Left forelimb (tissue), 1 donor: ENCODE measurements at regions not wholly inside any gene's neighbourhood (a gene's known extent, or its start where the extent isn't known, plus 50 kb on each side); places are given as distances from the start of the nearest gene placed in this dataset.

ENCODE experiments used
- DNase-seq: peaks from one replicate; pipeline ENCODE4 v3.0.0-alpha.2; 2018; ENCODE audit warnings: low spot score

DNA sequence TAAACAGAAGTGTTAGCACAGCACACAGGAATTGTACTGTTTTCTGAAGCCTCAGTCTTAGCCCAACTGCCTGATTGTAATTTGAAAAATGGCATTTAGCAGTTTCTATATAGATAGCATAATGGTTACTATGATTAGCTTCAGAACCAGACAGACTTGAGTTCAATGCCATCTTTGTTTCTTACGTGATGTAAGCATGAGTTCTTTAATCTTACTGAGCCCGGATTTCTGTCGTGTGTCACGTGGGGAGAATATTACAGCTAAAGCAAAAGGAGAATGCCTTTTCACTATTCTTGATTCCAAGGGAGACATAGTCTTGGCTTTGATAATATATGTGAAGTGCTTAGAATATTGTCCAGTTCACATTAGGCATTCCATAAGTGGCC lies 407.3 kb downstream of the STIM2 start:
- DNase-seq = no peak

DNA sequence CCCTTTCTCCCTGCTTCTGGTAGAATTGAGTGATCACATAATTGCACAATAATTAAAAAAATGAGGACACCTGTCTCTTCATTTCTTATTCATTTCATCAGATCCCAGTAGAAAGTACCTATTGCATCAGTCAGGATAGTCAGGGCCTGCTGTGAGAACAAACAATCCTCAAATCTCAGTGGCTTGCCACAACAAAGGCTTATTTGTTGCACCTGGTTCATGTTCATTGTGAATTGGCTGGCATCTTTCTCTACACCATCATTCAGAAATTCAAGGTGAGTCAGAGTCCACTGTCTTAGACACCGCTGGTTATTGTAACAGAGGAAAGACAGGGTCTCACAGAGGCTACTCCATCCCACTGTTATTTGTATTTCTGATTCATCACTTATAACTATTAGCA lies 409.8 kb downstream of the STIM2 start:
- no peak for DNase-seq

GRCh38 chr4:27271555-27271954 lies 410.9 kb downstream of the STIM2 start:
- no peak for DNase-seq

GRCh38 chr4:27272217-27272616 lies 411.6 kb downstream of the STIM2 start:
- DNase-seq = no peak

GRCh38 chr4:27276307-27277073 lies 415.8 kb downstream of the STIM2 start:
- DNase-seq = no peak

DNA sequence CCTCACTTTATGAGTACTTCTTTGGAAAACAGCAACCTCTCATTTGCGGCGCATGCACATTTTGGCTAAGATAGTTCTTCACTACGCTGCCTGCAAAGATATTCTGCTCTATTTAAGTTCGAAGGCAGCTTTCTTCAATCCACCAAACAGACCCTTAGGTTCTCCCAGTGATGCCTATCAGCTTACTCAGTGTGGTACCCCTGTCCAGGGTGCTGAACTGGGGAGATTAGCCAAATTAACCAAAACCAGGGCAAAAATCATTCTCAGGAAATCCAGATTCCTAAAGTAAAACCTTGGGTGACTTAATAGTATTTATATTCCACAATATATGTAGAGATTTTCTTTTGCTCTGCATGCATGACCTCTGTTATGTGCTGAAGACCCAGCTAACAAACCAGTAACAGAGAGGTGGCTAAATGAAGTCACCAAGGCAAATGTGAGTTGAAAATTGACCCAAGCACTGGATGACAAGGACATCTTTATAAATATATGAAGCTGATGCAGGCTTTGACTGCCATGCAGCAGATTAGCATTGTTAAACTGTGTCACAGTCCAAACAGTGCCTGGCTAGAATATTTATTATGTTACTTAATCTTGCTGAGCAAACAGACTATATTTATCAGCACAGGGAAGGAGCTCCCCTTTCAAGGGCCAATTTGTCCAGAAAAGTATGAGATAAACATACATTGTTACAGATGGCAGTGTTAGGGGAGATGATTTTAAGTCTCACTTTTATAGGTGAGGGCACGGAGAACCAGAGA lies 418.2 kb downstream of the STIM2 start:
- no peak for DNase-seq

GRCh38 chr4:27288496-27288895 lies 427.9 kb downstream of the STIM2 start:
- DNase-seq = no peak

DNA sequence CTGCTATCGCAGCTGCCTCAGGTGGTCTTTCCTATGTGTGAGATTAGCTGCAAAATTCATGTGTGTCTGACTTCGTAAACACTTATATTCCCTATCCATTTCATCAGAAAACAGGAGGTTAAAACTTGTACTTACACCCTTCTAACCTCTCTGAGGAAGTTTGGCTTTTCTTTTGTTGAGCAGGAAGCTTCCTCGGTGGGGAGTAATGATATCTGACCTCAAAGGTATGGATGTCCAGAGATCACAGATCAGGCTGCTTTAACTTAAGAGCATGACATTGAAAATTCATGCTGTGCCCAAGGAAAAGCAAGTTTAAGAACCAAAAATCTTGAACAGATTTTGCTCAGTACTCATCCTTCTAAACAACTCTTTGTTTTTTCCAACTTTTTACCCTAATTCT lies 429.1 kb downstream of the STIM2 start:
- no peak for DNase-seq

DNA sequence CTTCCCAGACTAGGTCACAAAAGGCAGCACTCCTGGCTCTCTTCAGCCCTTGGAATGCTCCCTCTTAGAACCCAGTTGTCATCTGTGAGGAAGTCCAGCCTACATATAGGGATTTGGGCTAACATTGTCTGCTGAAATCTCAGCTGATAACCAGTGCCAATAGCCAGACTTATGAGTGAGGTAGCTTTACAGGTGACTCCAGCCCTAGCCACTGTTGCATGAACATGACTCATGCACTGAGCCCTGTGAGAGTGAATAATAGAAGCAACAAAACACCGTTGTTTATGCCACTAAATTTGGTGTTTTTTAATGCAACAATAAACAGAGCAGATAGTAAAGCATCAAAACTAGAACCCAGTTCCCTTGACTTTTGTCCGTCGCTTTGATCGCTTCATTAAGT lies 433.2 kb downstream of the STIM2 start:
- no peak for DNase-seq

- no peak for DNase-seq
Observed at GRCh38 chr4:27304751-27305150, 444.1 kb downstream of the STIM2 start.

- no peak for DNase-seq
Observed at GRCh38 chr4:27305246-27305645, 444.6 kb downstream of the STIM2 start.

DNA sequence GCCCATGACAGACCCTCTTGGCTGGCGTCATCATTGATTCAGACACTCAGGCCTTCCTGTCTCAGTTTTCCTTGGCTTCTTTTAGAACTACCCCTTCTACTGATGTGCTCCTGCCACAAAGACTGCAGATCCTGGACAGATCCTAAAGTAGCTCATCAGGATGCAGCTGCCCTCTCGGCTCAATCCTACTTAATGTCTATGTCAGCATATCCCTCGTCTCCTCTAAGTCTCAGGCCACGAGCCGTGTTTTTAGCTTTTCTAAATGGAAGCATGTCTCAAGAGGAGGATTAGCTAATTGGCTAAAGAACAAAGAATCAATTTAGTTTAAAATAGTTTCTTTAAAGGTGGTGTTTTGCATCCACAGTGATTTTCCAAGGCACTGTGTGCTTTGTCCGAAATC lies 447.7 kb downstream of the STIM2 start:
- no peak for DNase-seq

GRCh38 chr4:27315625-27316024 lies 455.0 kb downstream of the STIM2 start:
- no peak for DNase-seq

DNA sequence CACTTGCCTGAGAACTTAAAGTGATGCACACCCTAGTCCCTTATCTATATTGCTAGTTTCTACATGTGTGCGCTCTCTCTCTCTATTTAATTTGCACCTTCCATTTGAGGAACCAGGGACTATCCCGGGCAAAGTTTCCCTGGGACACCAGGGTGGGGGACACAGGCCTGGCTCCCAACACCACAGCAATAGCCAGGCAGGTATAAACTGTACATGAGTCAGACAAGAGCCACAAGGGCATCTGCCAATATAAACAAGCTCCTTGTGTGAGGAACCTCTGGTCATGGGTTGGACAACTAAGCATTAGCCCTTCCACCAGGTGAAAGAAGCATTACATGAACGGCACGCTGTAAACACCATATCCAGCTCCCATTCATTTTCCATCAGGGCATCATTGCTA lies 455.5 kb downstream of the STIM2 start:
- DNase-seq = no peak

DNA sequence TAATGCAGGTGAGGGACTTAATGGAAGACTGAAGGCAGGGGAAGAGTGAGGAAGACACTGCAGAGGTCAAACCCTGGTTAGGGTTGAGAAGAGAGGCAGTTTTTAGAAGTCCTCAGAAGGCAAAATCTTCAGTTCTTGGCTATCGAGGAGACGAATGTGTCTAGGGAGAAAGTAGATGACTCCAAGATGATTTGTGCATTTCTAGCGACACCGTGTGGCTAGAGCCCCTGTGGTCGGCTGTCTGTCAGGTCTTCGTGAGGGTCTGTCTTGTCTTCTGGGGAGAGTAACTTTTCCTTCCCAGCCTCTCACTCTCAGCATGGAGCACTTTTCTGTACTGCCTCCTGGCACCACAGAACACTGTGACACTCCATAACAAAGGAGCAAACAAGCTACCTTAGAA lies 458.1 kb downstream of the STIM2 start:
- DNase-seq = no peak

DNA sequence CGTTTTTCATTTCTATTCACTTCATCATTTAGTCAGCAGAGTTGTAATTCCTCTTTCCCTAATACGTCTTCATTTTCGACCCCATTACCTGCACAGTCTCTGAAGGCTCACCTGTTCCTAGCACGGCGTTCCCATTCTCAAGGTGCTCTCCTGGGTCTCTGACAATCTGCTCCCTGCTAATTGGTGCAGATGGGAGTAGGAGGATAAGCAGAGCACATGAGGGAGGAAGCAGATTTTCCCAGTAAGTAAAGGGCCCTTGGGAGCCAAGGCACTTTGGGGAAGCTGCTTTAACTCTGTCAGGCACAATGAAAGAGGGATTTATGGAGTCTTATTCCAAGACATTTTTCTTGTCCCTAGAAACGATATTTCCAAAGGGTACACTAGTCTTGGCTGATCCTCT lies 466.4 kb downstream of the STIM2 start:
- DNase-seq = no peak

- DNase-seq = no peak
Observed at GRCh38 chr4:27327421-27328181, 467.0 kb downstream of the STIM2 start.

DNA sequence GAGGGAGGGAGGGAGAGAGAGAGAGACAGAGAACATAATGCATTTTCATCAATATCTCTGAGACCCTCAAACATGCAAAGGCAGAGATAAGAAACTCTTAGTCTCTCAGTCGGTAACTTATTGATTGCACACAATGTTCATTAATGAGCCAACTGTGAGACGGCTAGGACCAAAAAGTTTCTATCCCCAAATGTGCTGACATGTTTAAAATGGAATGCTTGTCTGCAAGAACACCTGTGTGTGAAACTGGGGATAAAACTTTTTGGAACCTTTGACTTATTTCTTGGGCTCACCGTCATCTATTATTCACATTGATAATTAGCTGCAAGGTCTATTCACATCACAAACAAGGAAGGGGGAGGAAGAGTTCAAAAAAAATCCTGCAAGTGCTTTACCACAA lies 477.9 kb downstream of the STIM2 start:
- DNase-seq = no peak

GRCh38 chr4:27343411-27343810 lies 482.8 kb downstream of the STIM2 start:
- no peak for DNase-seq

GRCh38 chr4:27350161-27350560 lies 489.5 kb downstream of the STIM2 start:
- no peak for DNase-seq

DNA sequence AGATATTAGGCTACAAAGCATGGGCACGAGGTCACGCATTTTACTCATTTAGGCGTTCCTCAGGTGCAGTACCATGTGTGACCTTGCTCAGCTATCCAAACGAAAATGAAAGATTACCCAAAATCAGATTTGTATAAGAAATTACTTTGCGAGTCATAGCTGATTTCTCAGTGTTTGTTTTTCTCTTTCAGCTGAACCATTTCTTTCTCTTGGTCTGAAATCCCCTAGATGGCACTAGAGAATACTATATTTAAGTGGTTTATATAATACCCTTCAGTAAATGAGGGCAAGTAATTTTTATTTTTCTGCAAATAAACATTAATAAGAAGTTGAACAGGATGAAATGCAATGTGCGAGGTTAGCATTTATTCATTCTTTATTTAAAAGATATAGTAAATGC lies 496.6 kb downstream of the STIM2 start:
- DNase-seq = no peak

- no peak for DNase-seq
Observed at GRCh38 chr4:27358269-27358668, 497.6 kb downstream of the STIM2 start.

GRCh38 chr4:27360131-27360530 lies 499.5 kb downstream of the STIM2 start:
- DNase-seq = no peak
